Upper lobe of left lung (tissue), 4 donors: ENCODE measurements at regions not wholly inside any gene's neighbourhood (a gene's known extent, or its start where the extent isn't known, plus 50 kb on each side); places are given as distances from the start of the nearest gene placed in this dataset.

Experiments
- EP300 ChIP-seq, 4 donors: sonication (generic); formaldehyde crosslinking; IDR thresholded peaks; one replicate each; pipeline ENCODE4 v1.5.1; 2017; ENCODE audit warnings: antibody characterized with exemption in 4 of 4, control low read depth in 2 of 4
- POLR2A ChIP-seq, 4 donors: fragments of 450-650 bp; IDR thresholded peaks; one replicate each; pipeline ENCODE4 v1.5.1; 2016 to 2017; ENCODE audit warnings: antibody characterized with exemption in 4 of 4, mild to moderate bottlenecking in 2 of 4
- POLR2AphosphoS5 ChIP-seq, 2 donors: sonication (generic); formaldehyde crosslinking; IDR thresholded peaks; one replicate each; pipeline ENCODE4 v1.5.1; 2017; ENCODE audit warnings: antibody characterized with exemption in 2 of 2
- TF ChIP-seq, protein P1 (sequence below), 6 experiments: fragments of 450-650 bp in 4 of 6; fragments of 200-600 bp in 2 of 6; sonication (generic) in 2 of 6; IDR thresholded peaks; one replicate each; pipeline ENCODE4 v1.5.1; 2016 to 2019; ENCODE audit warnings: antibody characterized with exemption in 6 of 6

DNA sequence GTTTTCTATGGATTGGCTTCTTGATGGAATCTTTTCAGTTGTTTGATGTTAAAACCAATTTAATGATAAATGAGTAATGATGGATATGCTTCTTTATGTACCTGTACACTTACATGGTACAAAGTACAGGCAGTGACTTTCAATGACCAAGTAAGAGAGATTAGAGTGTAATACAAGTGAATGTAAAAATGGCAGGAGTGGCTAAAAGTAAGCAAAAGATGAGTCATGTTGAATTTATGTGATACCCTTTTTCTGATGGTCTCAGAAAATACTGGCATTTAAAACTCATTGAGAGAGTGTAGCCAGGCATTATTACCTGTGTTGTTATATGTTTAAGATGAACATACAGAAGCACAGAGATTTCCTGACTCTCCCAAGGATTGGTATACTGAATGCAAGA lies 97.1 kb downstream of the GPR85 start:
- TF ChIP-seq, protein P1, sequence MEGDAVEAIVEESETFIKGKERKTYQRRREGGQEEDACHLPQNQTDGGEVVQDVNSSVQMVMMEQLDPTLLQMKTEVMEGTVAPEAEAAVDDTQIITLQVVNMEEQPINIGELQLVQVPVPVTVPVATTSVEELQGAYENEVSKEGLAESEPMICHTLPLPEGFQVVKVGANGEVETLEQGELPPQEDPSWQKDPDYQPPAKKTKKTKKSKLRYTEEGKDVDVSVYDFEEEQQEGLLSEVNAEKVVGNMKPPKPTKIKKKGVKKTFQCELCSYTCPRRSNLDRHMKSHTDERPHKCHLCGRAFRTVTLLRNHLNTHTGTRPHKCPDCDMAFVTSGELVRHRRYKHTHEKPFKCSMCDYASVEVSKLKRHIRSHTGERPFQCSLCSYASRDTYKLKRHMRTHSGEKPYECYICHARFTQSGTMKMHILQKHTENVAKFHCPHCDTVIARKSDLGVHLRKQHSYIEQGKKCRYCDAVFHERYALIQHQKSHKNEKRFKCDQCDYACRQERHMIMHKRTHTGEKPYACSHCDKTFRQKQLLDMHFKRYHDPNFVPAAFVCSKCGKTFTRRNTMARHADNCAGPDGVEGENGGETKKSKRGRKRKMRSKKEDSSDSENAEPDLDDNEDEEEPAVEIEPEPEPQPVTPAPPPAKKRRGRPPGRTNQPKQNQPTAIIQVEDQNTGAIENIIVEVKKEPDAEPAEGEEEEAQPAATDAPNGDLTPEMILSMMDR (IDR thresholded peaks at IDR 0.05) = no peak
- TF ChIP-seq POLR2A (IDR thresholded peaks at IDR 0.05) (no peak), POLR2AphosphoS5 (IDR thresholded peaks at IDR 0.05) (no peak), EP300 (IDR thresholded peaks at IDR 0.05) (no peak)
